Dedifferentiated amniotic fluid mesenchymal stem cell (primary cell): ENCODE measurements at regions not wholly inside any gene's neighbourhood (a gene's known extent, or its start where the extent isn't known, plus 50 kb on each side); places are given as distances from the start of the nearest gene placed in this dataset.

Experiments
- DNase-seq: peaks from one replicate; pipeline ENCODE4 v3.0.0-alpha.2; 2016; ENCODE audit errors: extremely low spot score

DNA sequence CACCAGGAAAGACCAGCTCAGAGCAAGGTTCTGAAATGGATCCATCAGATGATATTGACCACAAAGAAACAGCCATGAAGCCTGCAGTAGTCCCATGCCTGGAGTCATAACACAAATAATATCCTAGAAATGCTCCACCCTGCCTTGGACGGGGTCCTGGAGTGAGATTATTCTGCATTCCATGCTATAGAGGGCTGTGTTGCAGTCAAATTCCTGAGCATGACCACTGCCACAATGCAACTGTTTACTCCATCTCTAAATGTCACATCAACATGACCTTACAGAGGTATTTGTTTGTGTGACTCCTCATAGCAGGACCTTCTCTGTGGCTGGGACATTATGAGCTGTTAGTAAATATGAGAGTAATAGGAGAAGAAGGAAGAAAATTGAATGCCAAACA is 257.5 kb upstream of the TCF21 start:
- DNase-seq: peak; percentile 72

DNA sequence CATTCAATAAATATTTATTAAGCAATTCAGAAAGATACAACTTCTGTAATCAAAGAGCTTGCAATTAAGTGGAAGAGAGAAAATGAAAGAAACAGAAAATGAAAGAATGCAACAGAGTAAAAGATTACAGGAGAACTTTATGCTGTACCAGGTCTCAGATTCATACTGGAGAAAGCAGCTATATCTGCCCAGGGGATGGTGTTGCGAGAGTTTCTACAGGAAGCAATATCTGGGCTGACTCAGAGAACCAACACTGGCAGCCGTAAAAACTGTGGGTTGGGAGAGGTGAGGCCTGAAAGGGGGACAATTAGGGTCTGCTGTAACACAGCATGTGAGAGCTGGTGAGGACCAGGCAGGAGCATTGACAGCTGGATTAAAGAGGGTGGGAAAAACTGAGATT is 256.7 kb upstream of the TCF21 start:
- no peak for DNase-seq

DNA sequence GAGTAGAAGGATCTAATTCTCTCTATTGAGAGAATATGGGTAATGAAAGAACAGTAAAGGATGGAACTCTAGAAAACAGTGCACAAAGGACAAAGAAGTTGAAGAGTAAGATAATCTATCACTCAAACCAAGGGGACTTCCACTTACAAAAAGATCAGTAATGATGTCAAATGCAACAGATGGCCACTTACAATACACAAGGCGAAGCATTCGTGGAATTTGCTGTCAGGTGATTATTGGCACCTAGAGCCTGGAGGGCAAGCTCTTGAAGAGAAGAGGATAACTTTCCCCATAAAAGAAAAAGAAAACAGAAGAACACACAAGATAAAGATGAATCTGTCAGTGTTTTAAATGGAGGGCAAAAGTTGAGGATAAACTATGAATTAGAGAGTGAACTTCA is 256.0 kb upstream of the TCF21 start:
- no peak for DNase-seq

DNA sequence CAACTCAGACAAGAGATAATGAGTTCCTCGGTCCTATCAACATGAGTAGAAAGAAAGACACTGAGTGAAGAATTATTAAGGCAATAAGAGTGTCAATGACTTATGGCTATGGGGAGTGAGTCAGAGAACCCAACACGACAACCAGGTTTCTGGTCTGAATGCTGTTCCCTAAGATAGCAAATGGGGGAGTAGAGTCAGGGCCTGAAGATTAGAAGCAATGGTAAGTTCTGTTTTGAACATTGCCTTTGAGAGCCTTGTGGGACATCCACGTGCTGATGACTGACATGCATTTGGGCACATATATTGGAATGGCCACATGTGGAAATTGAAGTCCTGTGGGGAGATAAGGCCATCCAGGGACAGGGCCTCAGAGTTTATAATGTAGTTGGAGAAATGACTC is 254.4 kb upstream of the TCF21 start:
- no peak for DNase-seq

DNA sequence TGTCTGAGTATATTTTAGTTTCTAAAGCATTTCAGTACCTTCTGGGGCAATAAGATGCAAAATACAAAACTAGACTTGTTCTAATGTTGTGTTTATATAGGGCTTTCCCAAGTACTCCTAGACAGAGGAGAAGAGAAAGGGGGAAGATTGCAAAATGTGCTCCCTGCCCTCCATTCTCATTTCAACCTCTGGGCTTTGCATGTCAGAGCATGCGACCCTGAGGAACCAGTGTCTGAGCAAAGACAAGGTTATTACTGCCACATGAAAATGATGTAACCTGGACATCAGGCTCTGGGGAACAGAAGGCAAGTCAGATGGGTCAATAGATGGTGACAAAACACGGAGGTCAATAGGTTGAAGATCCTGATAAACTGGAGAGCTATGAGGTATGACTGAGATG is 253.5 kb upstream of the TCF21 start:
- no peak for DNase-seq

DNA sequence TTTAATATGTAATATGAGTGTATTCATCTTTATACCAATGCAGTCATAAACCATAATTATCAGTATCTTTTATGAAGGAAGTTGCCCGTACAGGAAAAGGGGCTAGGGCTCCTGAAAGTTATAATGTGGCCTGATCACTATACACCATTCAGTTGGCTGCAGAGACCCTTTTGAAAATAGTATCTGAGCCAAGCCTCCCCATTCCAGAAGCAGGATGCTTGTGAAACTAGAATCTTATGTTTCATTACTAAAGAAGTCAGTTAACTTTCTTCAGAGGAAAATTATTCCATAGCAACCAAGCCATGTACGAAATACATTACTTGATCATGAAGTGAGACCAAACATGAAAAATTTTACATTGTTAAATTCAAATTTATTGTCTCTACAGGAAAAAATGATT is 251.5 kb upstream of the TCF21 start:
- no peak for DNase-seq

DNA sequence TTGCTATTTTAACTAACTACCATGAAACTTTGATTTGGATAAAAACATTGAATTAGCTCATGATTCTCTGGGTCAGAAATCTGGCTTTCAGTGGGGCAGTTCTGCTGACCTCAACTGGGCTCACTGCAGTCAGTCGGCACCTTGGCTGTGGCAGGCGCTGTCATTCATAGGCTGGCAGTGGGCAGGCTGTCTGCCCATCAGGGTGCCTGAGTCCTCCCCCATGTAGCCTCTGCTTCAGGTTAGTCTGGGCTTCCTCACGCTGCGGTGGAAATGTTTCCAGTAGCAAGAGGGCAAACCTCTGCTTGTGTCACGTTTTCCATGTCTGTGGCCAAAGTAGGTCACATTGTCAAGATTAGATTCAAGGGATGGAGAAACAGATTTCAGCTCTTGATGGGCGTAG is 251.0 kb upstream of the TCF21 start:
- no peak for DNase-seq

DNA sequence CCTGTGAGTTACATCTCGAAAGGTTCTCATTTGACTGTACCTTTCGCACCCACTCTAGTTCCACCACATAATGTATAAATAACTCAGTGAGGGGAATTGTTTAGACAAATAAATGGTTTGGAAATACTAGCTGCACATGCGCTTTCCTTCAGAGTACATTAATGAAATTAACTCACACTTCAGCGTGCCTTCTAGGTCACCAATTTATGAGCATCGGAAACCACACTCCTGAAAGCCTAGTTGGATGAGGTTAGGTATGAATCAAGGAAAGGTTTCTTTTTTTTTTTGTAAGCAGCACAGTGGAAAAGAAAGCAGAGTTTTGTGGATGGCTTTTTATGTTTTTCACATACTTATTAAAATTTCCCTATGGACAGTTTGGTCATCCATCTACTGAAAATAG is 247.8 kb upstream of the TCF21 start:
- DNase-seq: no peak

DNA sequence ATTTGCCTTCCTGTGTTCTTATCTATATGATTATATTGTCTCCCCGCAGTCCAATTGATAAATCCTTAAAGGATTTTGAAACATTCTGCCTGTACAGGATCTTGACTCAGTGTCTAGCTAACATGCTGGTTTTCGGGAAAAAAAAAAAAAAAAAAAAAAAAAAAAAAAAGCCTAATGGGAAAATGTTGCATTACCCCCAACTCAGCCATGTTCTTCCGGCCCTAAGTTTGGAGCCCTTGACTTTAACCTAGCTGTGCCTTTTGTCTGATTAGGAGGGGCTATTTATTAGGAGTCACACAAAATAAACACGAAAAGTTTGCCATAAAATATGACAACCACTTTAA is 244.4 kb upstream of the TCF21 start:
- no peak for DNase-seq

DNA sequence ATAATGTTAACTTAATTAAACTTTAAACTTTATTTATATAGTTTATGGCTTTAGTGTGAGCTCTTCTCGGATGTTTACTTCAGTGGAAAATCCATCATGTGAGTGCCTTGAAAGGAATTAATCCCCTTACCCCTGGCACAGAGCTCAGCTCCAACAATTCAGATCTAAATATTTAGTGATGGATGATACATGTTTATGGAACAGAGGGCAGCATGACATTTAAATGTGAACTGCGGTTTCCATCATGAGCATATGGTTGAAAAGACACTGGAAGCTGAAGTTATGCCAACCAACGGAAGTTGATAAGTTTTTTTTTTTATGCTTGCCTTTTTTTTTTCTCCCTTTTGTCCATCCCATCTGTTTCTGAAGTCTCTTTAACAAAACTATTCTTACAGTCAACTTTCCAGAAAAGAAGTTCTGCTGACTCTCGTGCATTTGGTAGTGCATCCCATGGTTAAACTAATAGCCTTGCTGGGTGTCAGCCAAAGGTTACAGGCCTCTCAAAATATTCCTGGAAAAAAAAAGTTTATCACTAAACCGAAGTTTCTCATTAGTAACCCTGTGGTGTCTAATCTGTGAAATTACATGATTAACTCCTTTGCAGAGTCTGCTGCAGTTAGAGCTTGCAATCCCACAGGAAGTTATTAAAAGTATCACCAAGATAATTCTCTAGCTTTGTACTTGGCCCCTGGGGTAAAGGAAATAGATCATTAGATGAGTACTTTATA is 243.9 kb upstream of the TCF21 start:
- DNase-seq: no peak

DNA sequence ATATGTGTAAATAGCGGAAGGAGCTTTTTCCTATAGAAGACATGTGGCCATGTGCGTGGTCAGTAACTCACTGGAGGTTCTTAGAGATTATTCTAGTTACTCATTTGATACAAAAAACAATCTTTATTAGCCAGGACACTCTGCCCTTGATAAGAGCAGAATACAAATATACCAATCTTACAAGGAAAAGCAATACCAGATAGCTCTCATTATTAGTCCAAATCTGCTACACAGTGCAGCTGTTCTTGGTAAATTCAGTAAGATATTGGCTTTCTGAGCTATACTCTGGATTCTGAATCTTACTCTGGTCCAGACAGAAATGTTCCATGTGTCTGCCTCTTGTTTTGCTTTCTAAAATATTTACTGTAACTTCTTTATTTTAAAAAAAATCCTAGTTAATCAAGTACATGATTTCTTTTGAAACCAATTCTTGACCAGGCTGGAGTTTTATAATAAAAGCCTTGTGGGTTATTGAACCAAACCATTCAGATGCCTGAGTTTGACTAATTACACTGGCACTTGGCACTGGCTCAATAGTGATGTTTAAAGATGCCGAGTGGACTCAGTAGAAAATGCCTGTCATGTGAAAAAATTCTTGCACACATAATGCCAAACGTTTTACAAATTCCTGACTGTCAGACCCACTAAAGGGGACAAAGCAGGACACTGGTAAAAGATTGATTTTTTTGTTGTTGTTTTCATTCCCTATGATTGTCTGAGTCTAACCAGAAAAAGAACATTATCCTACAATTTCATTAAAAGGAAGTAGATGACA is 242.8 kb upstream of the TCF21 start:
- DNase-seq: peak; percentile 84

DNA sequence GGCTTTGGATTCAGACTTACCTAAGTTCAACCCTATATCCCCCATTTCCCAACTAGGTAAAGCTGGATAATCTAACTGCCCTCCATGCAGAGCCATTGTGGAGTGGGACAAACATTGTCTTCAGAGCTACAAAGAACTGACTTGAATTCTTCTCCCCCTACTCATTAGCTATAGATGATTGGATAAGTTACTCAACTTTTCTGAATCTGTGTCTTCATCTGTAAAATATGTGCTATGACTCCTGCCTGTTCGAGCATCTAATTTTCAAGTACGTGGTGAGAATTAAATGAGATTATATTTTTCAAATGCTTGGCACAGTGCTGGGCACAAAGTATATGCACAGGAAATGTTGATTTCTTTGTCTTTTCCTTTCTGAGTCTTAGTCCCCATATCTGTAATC is 240.3 kb upstream of the TCF21 start:
- DNase-seq: no peak

DNA sequence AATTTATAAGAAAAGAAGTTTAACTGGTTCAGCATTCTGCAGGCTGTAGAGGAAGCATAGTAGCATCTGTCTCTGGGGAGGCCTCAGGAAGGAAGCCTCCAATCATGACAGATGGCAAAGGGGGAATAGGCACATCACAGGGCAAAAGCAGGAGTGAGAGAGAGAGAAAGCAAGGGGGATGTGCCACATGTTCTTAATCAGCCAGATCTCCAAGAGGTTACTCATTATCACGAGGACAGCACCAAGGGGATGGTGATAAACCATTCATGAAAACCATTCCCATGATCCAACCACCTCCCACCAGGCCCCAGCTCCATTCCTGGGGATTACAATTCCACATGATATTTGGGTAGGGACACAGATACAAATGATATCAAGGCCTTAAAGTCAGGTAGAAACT is 217.5 kb upstream of the TCF21 start:
- no peak for DNase-seq

DNA sequence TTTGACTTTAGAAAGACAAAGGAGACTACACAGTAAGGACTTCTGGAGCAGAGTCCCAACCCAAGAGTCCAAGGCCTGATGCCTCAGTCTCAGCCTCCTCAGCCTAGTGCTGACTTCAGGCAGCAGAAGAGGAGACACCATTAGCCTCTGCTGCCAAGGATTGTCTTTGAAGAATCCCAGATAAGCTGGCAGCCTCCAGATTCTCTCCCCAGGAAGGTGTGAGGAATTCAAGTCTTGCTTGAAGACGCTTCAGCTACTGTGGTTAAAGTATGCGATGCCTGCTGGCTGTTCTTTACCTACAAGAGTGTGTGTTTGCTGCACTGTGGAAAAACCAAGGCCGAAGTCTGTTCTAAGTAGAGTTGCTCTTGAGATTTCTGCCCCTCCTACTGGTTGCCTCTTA is 215.9 kb upstream of the TCF21 start:
- no peak for DNase-seq

DNA sequence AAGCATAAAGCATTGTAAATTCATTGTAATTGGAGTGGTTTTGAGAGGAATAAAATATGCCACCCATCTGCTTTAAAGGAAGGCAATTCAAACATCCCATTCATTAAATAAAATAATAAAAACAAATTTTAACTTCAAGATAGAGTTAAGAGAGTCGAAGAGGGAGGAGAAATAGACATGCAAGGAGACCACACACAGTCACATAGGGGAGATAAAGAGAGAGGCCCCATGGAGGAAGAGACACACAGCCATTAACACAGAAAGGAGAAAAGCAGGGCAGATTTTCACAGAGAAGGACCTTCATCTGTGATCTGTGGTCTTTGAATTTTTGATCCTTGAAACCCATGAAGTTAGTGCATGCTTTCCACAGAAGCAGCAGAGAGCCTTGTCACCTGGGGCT is 214.3 kb upstream of the TCF21 start:
- no peak for DNase-seq

DNA sequence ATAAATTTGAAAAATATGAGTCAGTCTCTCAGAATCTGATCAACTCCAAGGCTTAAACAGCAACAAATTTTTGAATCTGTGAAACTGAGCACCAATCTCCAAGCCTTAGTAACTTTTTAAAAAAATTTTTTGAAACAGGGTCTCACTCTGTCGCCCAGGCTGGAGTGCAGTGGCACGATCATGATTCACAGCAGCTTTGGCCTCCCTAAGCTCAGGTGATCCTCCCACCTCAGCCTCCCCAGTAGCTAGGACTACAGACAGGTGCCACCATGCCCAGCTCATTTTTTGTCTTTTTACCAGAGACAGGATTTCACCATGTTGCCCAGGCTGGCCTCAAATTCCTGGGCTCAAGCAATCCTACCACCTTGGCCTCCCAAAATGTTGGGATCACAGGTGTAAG is 207.9 kb upstream of the TCF21 start:
- no peak for DNase-seq

DNA sequence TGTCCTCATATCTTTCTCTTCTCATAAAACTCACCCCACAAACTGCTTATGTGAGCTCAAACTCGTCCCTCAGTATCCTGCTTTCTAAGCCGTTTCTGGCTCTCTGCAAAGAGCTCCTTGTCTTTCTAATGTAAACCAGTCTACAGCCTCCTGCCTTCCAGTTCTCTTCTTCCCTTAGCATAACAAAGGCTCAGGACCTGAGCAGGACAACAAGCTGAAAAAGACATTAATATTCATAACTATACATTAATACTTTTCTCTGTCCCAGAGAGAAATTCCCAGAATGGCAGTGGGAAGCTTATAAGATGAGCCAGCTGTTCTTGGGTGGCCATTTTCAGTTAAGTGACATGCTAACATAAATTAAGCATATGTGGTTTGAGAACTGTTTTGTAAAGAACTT is 207.0 kb upstream of the TCF21 start:
- no peak for DNase-seq

DNA sequence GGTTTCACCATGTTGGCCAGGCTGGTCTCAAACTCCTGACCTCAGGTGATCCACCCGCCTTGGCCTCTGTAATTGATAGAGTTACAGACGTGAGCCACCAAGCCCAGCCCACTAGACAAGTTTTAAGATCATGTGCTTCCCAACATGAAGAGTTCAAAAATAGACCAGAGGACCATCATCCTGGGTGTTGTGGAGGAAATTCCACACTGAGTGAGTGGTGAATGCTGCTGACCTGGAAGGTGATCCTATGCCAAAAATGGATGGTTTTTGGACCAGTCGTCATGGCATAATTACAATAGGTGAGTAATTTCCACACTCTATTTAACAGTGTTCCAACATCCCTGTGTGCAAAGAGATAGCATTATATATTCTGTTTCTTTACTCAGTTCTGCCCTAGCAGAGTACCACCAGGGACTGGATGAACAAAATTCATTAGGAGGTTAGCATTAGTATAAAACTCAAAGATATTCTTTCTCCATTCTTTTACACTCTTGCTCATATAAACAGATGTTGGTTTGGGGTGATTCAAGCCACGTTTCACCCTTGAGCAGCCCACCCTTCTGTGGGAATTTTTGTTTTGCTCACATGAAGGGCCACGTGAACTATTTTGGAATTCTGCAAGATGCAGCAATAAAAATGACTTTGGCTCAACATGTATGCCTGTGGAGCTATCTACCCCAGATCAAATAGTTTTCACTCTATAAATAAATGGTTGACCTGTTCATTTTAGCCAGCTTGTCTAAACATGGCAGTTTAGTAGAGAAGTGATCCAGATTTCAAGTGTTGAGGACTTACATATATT is 206.2 kb upstream of the TCF21 start:
- DNase-seq: no peak

DNA sequence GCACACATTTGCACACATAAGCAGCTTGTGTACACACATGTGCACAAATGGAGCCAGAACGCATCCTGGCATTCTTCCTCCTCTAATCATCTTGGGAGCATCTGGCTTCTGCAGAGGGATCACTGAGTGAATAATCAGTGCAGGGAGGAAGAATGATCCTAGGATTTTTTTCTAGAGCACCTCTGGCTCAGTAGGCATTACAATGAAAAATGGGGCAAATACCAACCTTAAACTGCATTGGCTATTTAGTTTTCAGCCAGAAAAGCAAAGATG is 205.7 kb upstream of the TCF21 start:
- DNase-seq: no peak

DNA sequence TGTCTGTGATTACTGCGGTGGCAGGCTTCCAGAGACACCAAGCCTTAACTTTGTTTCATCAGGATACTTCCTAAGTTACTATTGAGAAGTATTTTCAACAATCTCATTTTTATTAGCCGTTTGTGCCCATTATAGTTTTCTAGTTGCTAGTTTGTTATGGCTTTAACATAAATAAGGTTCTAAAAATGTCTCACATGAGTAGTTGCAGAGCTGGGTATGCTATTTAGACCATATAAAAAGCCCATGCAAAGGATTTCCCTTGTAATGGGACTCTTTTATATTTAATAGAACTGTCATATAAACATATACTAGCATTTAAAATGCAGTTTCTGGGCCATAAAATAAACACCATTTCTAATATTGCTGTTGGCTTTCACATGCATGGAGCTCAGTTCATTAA is 205.3 kb upstream of the TCF21 start:
- no peak for DNase-seq

DNA sequence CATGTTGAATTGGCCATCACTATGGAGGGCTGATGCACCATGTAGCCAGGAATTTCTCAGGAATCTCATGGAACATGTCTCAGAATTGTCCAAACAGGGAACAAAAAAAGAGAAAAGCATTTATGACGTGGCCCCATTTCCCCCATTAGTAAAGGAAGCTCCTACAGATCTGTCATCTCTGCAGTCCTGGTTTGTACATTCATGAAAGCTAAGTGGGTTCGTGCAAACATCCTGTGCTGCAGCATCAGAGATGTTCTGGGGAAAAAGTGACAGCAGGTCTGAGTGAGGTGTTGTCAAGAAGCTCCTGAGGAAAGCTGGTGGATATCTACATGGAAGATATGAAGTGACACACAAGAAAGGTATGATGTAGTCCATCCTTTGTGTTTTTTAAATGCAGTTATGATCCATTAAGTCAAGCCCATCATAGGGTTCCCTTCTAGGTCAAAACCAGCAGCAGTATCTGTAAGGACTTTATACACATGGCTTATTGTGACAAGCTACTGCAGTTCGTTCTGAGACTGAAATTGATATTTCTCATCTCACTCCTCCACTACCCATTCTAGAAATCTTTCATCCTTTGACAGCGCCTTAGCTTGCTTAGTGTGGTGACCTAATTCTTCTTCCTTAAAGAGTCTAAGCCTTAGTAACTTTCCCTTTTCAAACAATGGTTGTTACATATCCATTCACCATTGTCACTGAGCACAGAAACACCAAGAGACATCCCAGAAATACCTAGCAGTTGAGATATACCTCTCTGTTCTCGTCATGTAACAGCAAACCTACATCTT is 200.0 kb upstream of the TCF21 start:
- DNase-seq: no peak

DNA sequence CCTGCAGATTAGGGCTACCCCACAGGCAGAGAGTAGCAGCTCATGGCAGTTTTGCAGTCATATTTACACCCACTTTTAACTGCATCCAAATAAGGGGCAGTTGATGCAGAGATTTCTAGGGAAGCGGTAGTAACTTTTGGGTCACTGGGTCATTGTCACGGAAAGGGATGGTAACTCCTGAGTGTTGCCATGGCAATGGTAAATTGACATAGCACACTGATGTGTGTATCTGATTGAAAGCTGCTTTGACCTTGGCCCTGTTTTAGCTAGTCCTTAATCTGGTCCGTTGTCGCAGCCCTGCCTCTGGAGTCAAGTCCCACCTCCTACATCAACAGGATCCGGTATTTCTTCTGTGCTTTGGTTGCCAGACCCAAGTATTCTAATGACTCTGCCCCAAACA is 199.1 kb upstream of the TCF21 start:
- no peak for DNase-seq
